Vagina (tissue), 2 donors: ENCODE measurements at regions not wholly inside any gene's neighbourhood (a gene's known extent, or its start where the extent isn't known, plus 50 kb on each side); places are given as distances from the start of the nearest gene placed in this dataset.

Experiments used
- CTCF ChIP-seq, 3 experiments: fragments of 450-650 bp in 2 of 3; fragments of 200-600 bp in 1 of 3; sonication (generic) in 1 of 3; IDR thresholded peaks; one replicate each; pipeline ENCODE4 v1.5.1; 2017 to 2019; ENCODE audit warnings: antibody characterized with exemption in 3 of 3, mild to moderate bottlenecking in 2 of 3, moderate library complexity in 2 of 3
- POLR2AphosphoS5 ChIP-seq, 2 donors: sonication (generic); formaldehyde crosslinking; IDR thresholded peaks; one replicate each; pipeline ENCODE4 v1.9.0; 2017; ENCODE audit warnings: antibody characterized with exemption in 2 of 2, mild to moderate bottlenecking in 2 of 2, low read depth in 1 of 2; ENCODE audit not compliant: insufficient read depth in 1 of 2

- TF ChIP-seq POLR2AphosphoS5 (IDR thresholded peaks at IDR 0.05; ENCODE audit: insufficient read depth in 1 of 2, low read depth in 1 of 2) = no peak
- TF ChIP-seq CTCF (IDR thresholded peaks at IDR 0.05) = no peak
Measured at GRCh38 chr9:126152622-126153362, 173.8 kb upstream of the MVB12B start.
